Smooth muscle cell (in vitro differentiated cells): ENCODE measurements at regions not wholly inside any gene's neighbourhood (a gene's known extent, or its start where the extent isn't known, plus 50 kb on each side); places are given as distances from the start of the nearest gene placed in this dataset.
"Not testable (repeated sequence)": the region's sequence is repeated elsewhere in the genome, so short reads cannot be mapped to it uniquely, and the experiment has no call there.

ENCODE experiments used
- DNase-seq: peaks from one replicate; lab custom pipeline; 2025; ENCODE audit not compliant: unreplicated experiment; lab: John Stamatoyannopoulos, UW
- H2AFZ ChIP-seq: fragments of 200-600 bp; sonication (generic); 2 replicates; pipeline ENCODE4 v1.6.0; 2016; ENCODE audit warnings: antibody characterized with exemption, low read depth, mild to moderate bottlenecking
- H3F3A ChIP-seq: fragments of 200-600 bp; sonication (generic); 2 replicates; pipeline ENCODE4 v1.6.0; 2017; ENCODE audit warnings: antibody characterized with exemption, low read depth
- H3K27ac ChIP-seq: fragments of 200-600 bp; sonication (generic); 2 replicates; pipeline ENCODE4 v1.5.1; 2016; ENCODE audit warnings: low read depth, mild to moderate bottlenecking
- H3K27me3 ChIP-seq: fragments of 200-600 bp; sonication (generic); 2 replicates; pipeline ENCODE4 v1.6.1; 2016; ENCODE audit warnings: low read depth, mild to moderate bottlenecking
- H3K36me3 ChIP-seq: fragments of 200-600 bp; sonication (generic); 2 replicates; pipeline ENCODE4 v1.5.1; 2016; ENCODE audit warnings: low read depth
- H3K4me1 ChIP-seq: fragments of 200-600 bp; sonication (generic); 2 replicates; pipeline ENCODE4 v1.5.1; 2016; ENCODE audit warnings: low read depth
- H3K4me2 ChIP-seq: fragments of 200-600 bp; sonication (generic); 2 replicates; pipeline ENCODE4 v1.6.0; 2016; ENCODE audit warnings: mild to moderate bottlenecking
- H3K4me3 ChIP-seq: fragments of 200-600 bp; sonication (generic); 2 replicates; pipeline ENCODE4 v1.5.1; 2016; ENCODE audit warnings: mild to moderate bottlenecking
- H3K79me2 ChIP-seq: fragments of 200-600 bp; sonication (generic); 2 replicates; pipeline ENCODE4 v1.6.0; 2016; ENCODE audit warnings: low read depth, mild to moderate bottlenecking
- H3K9ac ChIP-seq: fragments of 200-600 bp; sonication (generic); 2 replicates; pipeline ENCODE4 v1.6.0; 2016; ENCODE audit warnings: low read depth
- H3K9me3 ChIP-seq: fragments of 200-600 bp; sonication (generic); replicated peaks from 2 replicates; pipeline ENCODE4 v1.5.1; 2016; ENCODE audit warnings: low read depth
- H4K20me1 ChIP-seq: fragments of 200-600 bp; sonication (generic); 2 replicates; pipeline ENCODE4 v1.6.0; 2016; ENCODE audit warnings: low read depth
- WGBS: methylation state at CpG from one replicate; pipeline ENCODE4 v1.1.7; 2016; ENCODE audit warnings: low lambda C conversion rate; 5-methylcytosine and 5-hydroxymethylcytosine counted together

DNA sequence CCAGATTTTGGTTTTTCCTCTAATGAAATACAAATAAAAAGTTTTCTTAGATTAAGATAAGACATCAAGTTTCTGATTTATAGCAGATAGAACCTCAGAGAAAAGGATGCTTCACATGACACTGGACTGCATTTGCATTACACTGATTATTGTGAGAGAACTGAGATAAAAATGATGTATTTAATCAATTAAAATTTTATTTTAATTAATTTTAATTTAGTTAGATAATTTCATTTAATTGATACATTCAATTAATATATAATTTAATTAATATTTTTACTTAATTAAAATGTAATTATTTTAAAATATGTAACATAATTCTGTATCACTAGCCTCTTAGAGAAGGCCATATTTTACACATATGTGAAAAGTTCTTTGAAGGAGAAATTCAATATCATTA lies 759.4 kb downstream of the TTLL7 start:
- not testable (repeated sequence) for H3K4me1 ChIP-seq, H3K9ac ChIP-seq, H2AFZ ChIP-seq, H4K20me1 ChIP-seq, H3K9me3 ChIP-seq, H3K27me3 ChIP-seq, H3K36me3 ChIP-seq, H3F3A ChIP-seq, H3K79me2 ChIP-seq, H3K4me2 ChIP-seq, H3K4me3 ChIP-seq, H3K27ac ChIP-seq, DNase-seq

DNA sequence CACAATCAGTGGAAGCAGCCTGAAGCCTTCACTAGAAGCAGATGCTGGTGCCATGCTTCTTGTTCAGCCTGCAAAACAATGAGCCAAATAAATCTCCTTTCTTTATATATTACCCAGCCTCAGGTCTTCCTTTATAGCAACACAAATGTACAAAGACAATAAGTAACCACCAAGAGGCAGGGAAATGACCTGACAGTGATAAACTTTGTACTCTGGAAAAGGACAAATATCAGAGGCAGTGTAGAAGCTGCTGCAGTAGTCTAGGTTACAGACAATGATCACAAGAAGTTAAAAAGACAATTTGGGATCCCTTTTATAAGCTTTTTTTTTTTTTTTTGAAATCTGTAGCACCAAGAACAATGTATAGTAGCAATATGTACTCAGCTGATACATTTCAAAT lies 760.3 kb downstream of the TTLL7 start:
- not testable (repeated sequence) for H3K9me3 ChIP-seq, H4K20me1 ChIP-seq, H3K27me3 ChIP-seq, H3K4me1 ChIP-seq, H2AFZ ChIP-seq, DNase-seq, H3K36me3 ChIP-seq, H3K4me2 ChIP-seq, H3F3A ChIP-seq, H3K27ac ChIP-seq, H3K9ac ChIP-seq, H3K4me3 ChIP-seq, H3K79me2 ChIP-seq

DNA sequence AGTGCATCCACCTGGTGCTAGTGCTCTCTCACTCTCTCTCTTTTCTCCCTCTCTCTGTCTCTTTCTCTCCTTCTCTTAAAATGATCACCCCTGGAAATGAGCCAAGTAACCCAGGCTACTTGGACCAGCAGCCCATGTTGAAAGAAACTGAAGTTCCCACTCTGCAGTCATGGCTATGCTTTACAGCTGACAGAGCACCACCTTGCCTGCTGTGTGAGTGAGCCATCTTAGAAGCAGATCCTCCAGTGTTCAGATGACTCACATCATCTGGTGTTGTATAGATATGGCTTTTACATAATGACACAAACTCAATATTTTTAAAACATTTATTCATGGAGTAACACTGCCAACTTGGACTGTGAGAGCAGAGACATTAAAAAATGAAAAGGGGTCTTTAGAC lies 779.1 kb downstream of the TTLL7 start:
- not testable (repeated sequence) for H3K4me2 ChIP-seq, H3K27me3 ChIP-seq, H3K36me3 ChIP-seq, H3K4me3 ChIP-seq, H3K79me2 ChIP-seq, H3K9ac ChIP-seq, H3F3A ChIP-seq, H4K20me1 ChIP-seq, H3K9me3 ChIP-seq, H2AFZ ChIP-seq, H3K27ac ChIP-seq, DNase-seq, H3K4me1 ChIP-seq

DNA sequence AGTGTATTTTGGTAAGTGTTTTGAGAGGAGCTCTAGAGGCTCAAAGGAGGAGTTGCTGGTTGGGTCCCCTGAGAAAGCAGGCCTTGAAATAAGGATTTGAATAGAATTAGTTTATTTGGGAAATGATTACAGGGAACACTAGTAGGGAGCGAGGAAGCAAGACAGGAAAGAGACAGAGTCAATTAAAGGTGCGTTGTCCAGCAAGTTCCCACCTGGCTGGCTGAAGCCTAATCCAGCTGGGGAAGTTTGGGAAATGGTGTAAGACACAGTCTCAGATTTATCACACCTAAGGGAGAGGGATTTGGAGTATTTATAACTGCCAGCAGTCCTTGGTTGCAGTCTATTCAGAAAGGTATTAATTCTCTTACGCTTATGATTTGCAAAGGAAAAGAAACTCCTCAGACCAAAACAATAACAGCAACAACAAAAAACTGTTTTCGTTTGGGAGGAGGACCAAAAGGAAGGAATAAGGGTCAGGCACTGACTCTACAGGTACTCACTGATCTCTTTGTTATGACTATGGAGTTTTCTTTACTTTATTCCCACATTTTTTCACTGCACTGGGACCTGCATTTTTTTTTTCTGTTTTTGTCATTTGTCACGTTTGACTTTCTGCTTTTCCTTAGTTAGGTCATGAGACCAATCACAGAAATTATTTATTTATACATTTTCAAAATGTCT lies 780.8 kb downstream of the TTLL7 start:
- not testable (repeated sequence) for DNase-seq, H3K79me2 ChIP-seq, H3K4me2 ChIP-seq, H3F3A ChIP-seq, H3K27me3 ChIP-seq, H3K4me1 ChIP-seq, H4K20me1 ChIP-seq, H3K36me3 ChIP-seq, H3K9ac ChIP-seq, H3K27ac ChIP-seq, H3K9me3 ChIP-seq, H2AFZ ChIP-seq, H3K4me3 ChIP-seq
- 67% methylated on average over 5 of the region's 5 CpGs for whole genome bisulfite sequencing

DNA sequence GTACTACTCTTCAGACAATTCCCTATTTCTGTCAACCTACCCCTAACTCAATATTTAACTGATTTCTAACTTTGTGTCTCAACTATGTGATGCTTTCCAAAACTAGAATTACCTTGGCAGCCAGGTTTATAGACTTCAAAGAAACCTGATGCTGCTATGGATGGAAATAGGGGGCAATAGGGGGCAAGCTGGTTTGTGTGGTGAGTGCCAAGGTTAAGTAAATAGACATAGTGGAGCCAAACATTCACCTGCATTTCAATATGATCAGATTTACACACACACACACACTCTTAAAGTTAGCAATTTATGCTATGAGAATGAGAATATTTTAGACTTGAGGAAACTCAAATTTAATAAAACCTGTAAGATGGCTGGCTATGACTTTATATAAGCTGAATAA lies 784.6 kb downstream of the TTLL7 start:
- H3K27me3 ChIP-seq, H3K79me2 ChIP-seq, H3K27ac ChIP-seq, H3K4me3 ChIP-seq, H3K4me2 ChIP-seq, H3K4me1 ChIP-seq, H2AFZ ChIP-seq, DNase-seq, H3K36me3 ChIP-seq, H4K20me1 ChIP-seq, H3K9me3 ChIP-seq, H3K9ac ChIP-seq, H3F3A ChIP-seq: not testable (repeated sequence)

DNA sequence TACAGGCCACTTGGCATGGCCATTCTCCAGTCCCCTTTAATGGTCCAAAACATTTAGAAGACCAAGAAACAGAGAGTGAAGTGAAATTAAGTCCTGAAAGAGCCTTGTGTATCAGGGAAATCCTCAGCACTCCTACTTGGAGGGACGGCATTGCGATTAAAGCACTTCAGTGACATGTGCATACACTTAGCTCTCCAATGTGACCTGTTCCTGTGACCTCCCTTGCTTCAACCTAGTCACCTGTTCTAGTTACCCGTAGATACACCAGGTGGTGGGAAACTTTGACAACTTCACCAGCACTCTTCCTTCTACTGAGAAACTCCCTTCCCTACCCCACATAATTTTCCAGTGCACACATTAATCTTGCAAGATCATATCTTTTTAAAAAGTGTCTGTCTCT lies 785.3 kb downstream of the TTLL7 start:
- not testable (repeated sequence) for H3K36me3 ChIP-seq, H3K27ac ChIP-seq
- 100% methylated on average over 3 of the region's 3 CpGs for WGBS

DNA sequence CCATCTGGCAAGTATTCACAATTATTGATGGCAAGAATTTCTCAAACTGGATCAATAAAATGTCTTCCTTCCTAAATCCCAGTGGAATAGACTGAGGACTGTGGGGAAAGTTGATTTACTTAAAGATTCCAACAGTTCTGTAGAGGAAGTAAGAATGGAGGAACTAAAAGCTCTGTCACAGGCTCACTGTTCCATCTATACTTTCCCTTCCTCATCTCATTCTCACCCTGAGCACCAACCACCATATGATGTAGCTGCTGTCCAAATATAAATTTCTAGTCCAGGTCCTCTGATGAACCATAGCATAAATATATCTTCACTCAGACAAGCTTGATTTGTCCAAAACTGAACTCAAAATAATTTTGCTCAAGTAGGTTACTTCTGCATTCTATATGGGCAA lies 786.9 kb downstream of the TTLL7 start:
- not testable (repeated sequence) for H2AFZ ChIP-seq, DNase-seq, H3K4me2 ChIP-seq, H3K79me2 ChIP-seq, H3K36me3 ChIP-seq, H3K27me3 ChIP-seq, H3K27ac ChIP-seq, H4K20me1 ChIP-seq, H3K4me1 ChIP-seq, H3K9me3 ChIP-seq, H3F3A ChIP-seq, H3K4me3 ChIP-seq, H3K9ac ChIP-seq

More for the DNA sequence above, 785.3 kb downstream of the TTLL7 start:
- not testable (repeated sequence) for H3F3A ChIP-seq, H3K4me3 ChIP-seq, DNase-seq, H4K20me1 ChIP-seq, H3K27me3 ChIP-seq, H3K9me3 ChIP-seq, H3K79me2 ChIP-seq, H2AFZ ChIP-seq, H3K9ac ChIP-seq, H3K4me2 ChIP-seq, H3K4me1 ChIP-seq

DNA sequence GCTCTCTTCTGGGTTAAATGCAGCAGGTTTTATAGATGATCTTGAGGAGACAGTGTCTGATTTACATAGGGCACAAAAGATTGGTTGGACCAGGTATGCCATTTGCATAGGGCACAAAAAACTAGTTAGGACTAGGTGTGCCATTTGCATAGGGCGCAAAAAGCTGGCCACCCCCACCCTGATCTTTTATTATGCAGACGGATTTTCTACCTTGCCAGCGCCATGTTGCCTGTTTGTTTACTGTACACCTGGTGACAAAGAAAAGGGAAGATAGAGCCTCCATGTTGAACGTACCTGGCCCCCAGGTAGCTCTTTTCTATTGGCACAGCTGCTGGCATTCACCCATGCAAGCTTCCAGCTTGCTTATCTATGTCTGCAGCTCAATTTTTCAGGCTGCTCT lies 790.4 kb downstream of the TTLL7 start:
- H3K4me2 ChIP-seq, H3K9ac ChIP-seq, H3K27me3 ChIP-seq, H3K36me3 ChIP-seq, H3K9me3 ChIP-seq, H3K27ac ChIP-seq, H3K79me2 ChIP-seq, H3F3A ChIP-seq, DNase-seq, H3K4me1 ChIP-seq, H4K20me1 ChIP-seq, H2AFZ ChIP-seq, H3K4me3 ChIP-seq: not testable (repeated sequence)
- WGBS: 93% methylated on average over 4 of the region's 4 CpGs

DNA sequence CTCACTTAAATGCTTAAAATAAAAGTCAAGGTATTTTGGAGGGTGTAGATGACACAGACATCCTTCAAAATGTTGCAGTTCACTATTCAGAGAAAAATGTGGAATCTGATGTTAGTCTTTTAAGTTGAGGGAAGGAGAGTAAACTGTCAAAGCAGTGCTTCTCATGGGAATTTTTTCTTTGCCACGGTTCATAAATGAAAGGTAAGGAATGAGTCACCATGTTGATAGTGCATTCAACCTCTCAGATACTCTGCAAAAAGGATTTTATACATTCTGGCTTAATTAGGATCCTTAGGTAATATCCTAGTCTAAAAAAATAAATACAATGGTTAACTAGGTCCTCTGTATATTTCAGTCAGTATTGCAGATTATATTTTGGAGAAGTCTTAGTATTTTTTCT lies 804.3 kb downstream of the TTLL7 start:
- H2AFZ ChIP-seq, H3K9me3 ChIP-seq, H3K4me1 ChIP-seq, H3K4me2 ChIP-seq, DNase-seq, H3K9ac ChIP-seq, H4K20me1 ChIP-seq, H3K27me3 ChIP-seq, H3F3A ChIP-seq, H3K4me3 ChIP-seq, H3K79me2 ChIP-seq, H3K27ac ChIP-seq, H3K36me3 ChIP-seq: not testable (repeated sequence)
- 69% methylated on average over 1 of the region's 1 CpG for WGBS
